H1 (cell line): ENCODE measurements at regions not wholly inside any gene's neighbourhood (a gene's known extent, or its start where the extent isn't known, plus 50 kb on each side); places are given as distances from the start of the nearest gene placed in this dataset.

Source experiments
- CEBPB ChIP-seq: IDR thresholded peaks from 2 replicates; pipeline ENCODE4 v1.6.1; 2012; ENCODE audit warnings: low read depth, low read length
- CHD1 ChIP-seq: IDR thresholded peaks from 2 replicates; pipeline ENCODE4 v1.6.1; 2012; ENCODE audit warnings: low read depth, low read length, improper control_type of control experiment
- RFX5 ChIP-seq: IDR thresholded peaks from 2 replicates; pipeline ENCODE4 v1.6.1; 2011; ENCODE audit warnings: low read depth, low read length, improper control_type of control experiment, borderline replicate concordance
- RXRA ChIP-seq: IDR thresholded peaks from 2 replicates; pipeline ENCODE4 v1.6.1; 2011; ENCODE audit warnings: low read depth, mild to moderate bottlenecking, low read length, moderate library complexity; ENCODE audit not compliant: insufficient read depth
- SP1 ChIP-seq: IDR thresholded peaks from 2 replicates; pipeline ENCODE4 v1.6.1; 2011; ENCODE audit warnings: low read depth, low read length
- USF2 ChIP-seq: IDR thresholded peaks from 2 replicates; pipeline ENCODE4 v1.6.1; 2011; ENCODE audit warnings: low read length, improper control_type of control experiment
- YY1 ChIP-seq: IDR thresholded peaks from 2 replicates; pipeline ENCODE4 v1.6.1; 2011; ENCODE audit warnings: low read depth, mild to moderate bottlenecking, low read length
- TF ChIP-seq, protein P1 (sequence below), 3 experiments: IDR thresholded peaks; 1 replicate in 2 of 3; 2 replicates in 1 of 3; pipeline versions ENCODE4 v1.5.1 to v1.6.1; 2011; ENCODE audit warnings: low read length in 3 of 3, mild to moderate bottlenecking in 3 of 3, inconsistent platforms in 2 of 3, low read depth in 1 of 3, moderate library complexity in 1 of 3; ENCODE audit not compliant: insufficient read depth in 1 of 3; ENCODE audit errors: control extremely low read depth in 1 of 3

DNA sequence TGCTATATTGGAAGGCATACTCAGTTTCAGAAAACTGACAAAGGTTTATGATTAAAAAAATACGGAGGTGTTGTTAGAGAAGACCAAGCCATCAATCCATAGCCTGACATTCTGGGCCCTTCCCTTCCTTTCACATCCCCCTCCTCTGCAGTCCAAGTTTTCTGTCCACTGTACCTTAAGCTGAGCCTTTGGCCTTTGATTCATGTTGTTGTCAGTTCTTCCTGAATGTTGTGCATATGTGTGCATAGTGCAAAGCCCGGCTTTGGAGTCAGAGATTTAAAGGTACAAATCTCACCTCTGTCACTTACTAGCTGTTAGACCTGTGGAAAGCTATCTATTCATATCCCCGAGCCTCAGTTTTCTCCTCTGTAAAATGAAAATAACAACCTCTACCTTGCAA, 104.9 kb upstream of the AGBL1 start:
- no peak for TF ChIP-seq RFX5
- TF ChIP-seq, protein P1, sequence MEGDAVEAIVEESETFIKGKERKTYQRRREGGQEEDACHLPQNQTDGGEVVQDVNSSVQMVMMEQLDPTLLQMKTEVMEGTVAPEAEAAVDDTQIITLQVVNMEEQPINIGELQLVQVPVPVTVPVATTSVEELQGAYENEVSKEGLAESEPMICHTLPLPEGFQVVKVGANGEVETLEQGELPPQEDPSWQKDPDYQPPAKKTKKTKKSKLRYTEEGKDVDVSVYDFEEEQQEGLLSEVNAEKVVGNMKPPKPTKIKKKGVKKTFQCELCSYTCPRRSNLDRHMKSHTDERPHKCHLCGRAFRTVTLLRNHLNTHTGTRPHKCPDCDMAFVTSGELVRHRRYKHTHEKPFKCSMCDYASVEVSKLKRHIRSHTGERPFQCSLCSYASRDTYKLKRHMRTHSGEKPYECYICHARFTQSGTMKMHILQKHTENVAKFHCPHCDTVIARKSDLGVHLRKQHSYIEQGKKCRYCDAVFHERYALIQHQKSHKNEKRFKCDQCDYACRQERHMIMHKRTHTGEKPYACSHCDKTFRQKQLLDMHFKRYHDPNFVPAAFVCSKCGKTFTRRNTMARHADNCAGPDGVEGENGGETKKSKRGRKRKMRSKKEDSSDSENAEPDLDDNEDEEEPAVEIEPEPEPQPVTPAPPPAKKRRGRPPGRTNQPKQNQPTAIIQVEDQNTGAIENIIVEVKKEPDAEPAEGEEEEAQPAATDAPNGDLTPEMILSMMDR (IDR thresholded peaks at IDR 0.05; ENCODE audit: control extremely low read depth in 1 of 3, insufficient read depth in 1 of 3, low read depth in 1 of 3, low read length in 3 of 3), result no peak
- TF ChIP-seq YY1, result no peak
- TF ChIP-seq SP1, result no peak
- TF ChIP-seq CHD1, result no peak
- TF ChIP-seq CEBPB, result no peak
- no peak for TF ChIP-seq USF2
- no peak for TF ChIP-seq RXRA
